D721Med (cell line): ENCODE measurements at regions not wholly inside any gene's neighbourhood (a gene's known extent, or its start where the extent isn't known, plus 50 kb on each side); places are given as distances from the start of the nearest gene placed in this dataset.

Experiments used
- DNase-seq: peaks from one replicate; pipeline ENCODE4 v3.0.0; 2011; ENCODE audit warnings: low spot score; ENCODE audit not compliant: insufficient read length
- FAIRE-seq: peaks from 2 replicates; lab custom pipeline; 2011; peaks lifted over from hg19 to GRCh38; lab: Jason Lieb, UNC
- CTCF ChIP-seq: IDR thresholded peaks from 2 replicates; pipeline ENCODE4 v1.5.1; 2012; ENCODE audit warnings: mild to moderate bottlenecking, control low read depth; ENCODE audit not compliant: insufficient read depth; ENCODE audit errors: missing control alignments

DNA sequence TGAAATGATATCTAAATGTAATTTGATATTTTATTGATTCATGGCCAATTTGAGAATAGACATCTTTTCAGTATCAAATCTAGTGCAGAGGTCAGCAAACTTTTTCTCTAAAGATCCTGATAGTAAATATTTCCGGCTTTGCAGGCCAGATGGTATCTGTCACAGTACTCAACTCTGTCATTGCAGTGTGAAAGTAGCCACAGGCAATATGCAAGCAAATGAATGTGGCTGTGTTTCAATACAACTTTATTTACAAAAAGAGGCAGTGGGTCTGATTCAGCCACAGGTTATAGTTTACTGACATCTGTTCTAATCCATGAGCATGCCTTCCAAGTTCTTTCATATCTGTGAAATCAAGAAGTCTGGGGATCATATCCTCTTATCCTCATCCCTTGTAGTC lies 221.2 kb downstream of the PRDM2 start:
- DNase-seq (no peak), FAIRE-seq (no peak)
- TF ChIP-seq CTCF = no peak

GRCh38 chr1:13922466-13923110 lies 222.6 kb downstream of the PRDM2 start:
- FAIRE-seq = no peak
- no peak for TF ChIP-seq CTCF
- no peak for DNase-seq

- DNase-seq = no peak
- no peak for FAIRE-seq
- TF ChIP-seq CTCF = no peak
These were observed 226.6 kb downstream of the PRDM2 start for GRCh38 chr1:13926556-13926955.

DNA sequence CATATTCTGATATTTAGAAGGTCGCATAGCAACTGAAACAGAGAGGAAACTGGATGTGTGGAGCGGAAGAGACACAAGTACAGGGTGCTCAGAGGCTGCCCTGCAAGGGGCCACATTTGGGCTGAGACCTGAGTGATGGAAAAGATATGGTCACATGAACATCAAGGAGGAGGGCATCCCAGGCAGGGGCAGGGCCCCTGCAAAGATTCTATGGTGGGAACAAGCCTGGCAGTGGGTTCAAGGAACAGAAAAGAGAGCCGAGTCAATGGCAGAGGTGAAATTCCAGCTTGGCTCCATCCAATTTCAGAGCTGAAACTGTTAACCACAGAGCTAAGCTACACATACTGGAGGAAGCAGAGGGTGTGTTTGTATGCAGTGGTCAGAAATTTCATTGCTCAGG lies 227.7 kb downstream of the PRDM2 start:
- FAIRE-seq = no peak
- DNase-seq = no peak
- no peak for TF ChIP-seq CTCF

DNA sequence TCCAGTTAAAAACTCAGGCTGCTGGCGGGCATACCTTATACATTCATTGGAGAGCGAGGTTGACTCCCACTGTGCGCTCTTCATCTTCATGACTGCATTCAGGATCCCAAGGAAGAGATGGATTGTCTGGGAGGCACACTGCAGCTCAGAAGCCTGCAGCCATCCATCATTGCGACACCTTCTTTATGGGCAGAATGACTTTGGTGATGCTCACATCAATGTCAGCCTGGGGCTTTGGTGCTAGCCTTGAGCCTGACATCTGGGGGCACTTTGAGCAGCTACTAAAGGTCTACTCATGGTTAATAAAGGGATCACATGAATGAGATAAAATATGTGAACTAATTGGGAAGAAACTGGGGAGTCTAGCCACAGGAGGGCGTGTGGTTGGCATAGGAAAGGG lies 229.3 kb downstream of the PRDM2 start:
- TF ChIP-seq CTCF = no peak
- no peak for FAIRE-seq
- DNase-seq = no peak

DNA sequence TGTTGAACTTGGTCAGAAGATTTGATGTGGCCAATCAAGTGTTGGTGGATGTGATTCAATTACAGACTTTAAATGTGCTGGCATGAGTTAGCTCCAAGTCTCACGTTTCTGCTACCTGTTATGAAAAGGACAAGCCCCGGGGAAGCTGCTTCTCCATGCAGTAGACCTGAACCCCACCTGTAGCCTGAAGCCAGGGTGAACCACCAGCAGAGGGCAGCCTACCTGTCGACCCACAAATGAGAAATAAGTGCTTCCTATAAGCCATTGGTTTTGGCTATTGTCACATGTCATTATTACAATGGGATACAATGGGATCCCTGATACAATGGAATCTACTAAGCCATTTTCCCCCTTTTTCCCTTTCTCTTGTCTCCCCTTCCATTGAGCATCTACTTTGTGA lies 230.2 kb downstream of the PRDM2 start:
- DNase-seq = no peak
- no peak for FAIRE-seq
- TF ChIP-seq CTCF = peak; percentile 37

- DNase-seq (no peak), FAIRE-seq (no peak)
- no peak for TF ChIP-seq CTCF
These were observed 231.2 kb downstream of the PRDM2 start for GRCh38 chr1:13931226-13931625.
